Panc1 (cell line): ENCODE measurements at regions not wholly inside any gene's neighbourhood (a gene's known extent, or its start where the extent isn't known, plus 50 kb on each side); places are given as distances from the start of the nearest gene placed in this dataset.

Experiments
- ATAC-seq: fragments of 200-7000 bp; cut with Tn5 transposase; 2 replicates; pipeline ENCODE4 v1.9.1; 2020; ENCODE audit warnings: mild to moderate bottlenecking, moderate library complexity
- BruUV-seq: library from RNA; stranded (reverse); fragments of 400-500 nt; replicated peaks from 2 replicates; lab custom pipeline; 2021; lab: Mats Ljungman, UMichigan
- CTCF ChIA-PET: fragments of 300-600 bp; sonication (Branson Sonifier 250); formaldehyde crosslinking; loops from one replicate; lab custom pipeline; 2022; ENCODE audit warnings: antibody characterized with exemption; lab: Charles Lee
- POLR2A ChIA-PET: fragments of 300-600 bp; sonication (Branson Sonifier 250); formaldehyde crosslinking; loops from one replicate; lab custom pipeline; 2022; ENCODE audit warnings: antibody characterized with exemption; lab: Charles Lee
- DNase-seq: peaks from one replicate; pipeline ENCODE4 v3.0.0-alpha.2; 2010; ENCODE audit warnings: low read depth, low spot score
- H3K27ac ChIP-seq: 2 replicates; pipeline ENCODE4 v1.5.1; 2011; ENCODE audit warnings: mild to moderate bottlenecking, low read length, inconsistent platforms
- H3K27me3 ChIP-seq: fragments of 200-500 bp; sonication (Bioruptor generic); 2 replicates; pipeline ENCODE4 v1.6.0; 2014; ENCODE audit warnings: low read length, inconsistent platforms; ENCODE audit not compliant: control insufficient read depth, insufficient read depth
- H3K36me3 ChIP-seq: fragments of 200-500 bp; sonication (Bioruptor generic); 2 replicates; pipeline ENCODE4 v1.5.1; 2014; ENCODE audit warnings: inconsistent platforms, mild to moderate bottlenecking, low read length, moderate library complexity; ENCODE audit not compliant: control insufficient read depth, insufficient read depth
- H3K4me1 ChIP-seq: 2 replicates; pipeline ENCODE4 v1.5.1; 2011; ENCODE audit warnings: inconsistent platforms, mild to moderate bottlenecking, low read length, moderate library complexity; ENCODE audit not compliant: control insufficient read depth, insufficient read depth
- H3K4me3 ChIP-seq, 2 experiments: 2 replicates each; pipeline ENCODE4 v1.5.1; 2011 to 2012; ENCODE audit warnings: low read depth in 2 of 2, low read length in 2 of 2, mild to moderate bottlenecking in 2 of 2, inconsistent platforms in 1 of 2, moderate library complexity in 1 of 2
- H3K9me3 ChIP-seq: fragments of 200-500 bp; sonication (Bioruptor generic); 2 replicates; pipeline ENCODE4 v1.5.1; 2014; ENCODE audit warnings: low read depth, mild to moderate bottlenecking, inconsistent platforms, low read length, moderate library complexity; ENCODE audit not compliant: control insufficient read depth, insufficient read depth
- CTCF ChIP-seq: fragments of 450-650 bp; IDR thresholded peaks from 2 replicates; pipeline ENCODE4 v1.5.1; 2017; ENCODE audit warnings: mild to moderate bottlenecking
- POLR2AphosphoS5 ChIP-seq: IDR thresholded peaks from 2 replicates; pipeline ENCODE4 v1.6.1; 2012; ENCODE audit warnings: mild to moderate bottlenecking, low read depth, low read length, moderate library complexity
- SIN3A ChIP-seq: IDR thresholded peaks from 2 replicates; pipeline ENCODE4 v1.6.1; 2012; ENCODE audit warnings: low read depth, mild to moderate bottlenecking, low read length, moderate library complexity, borderline replicate concordance; ENCODE audit not compliant: insufficient read depth
- TCF7L2 ChIP-seq: IDR thresholded peaks from 2 replicates; pipeline ENCODE4 v1.6.1; 2011; ENCODE audit warnings: mild to moderate bottlenecking, low read depth, low read length, inconsistent platforms
- in situ Hi-C: cut with HindIII; loops from 2 replicates; pipeline ENCODE4 v1.10.0; 2016; ENCODE audit warnings: low sequenced_read_pairs, low pct_unique_long_range_greater_than_20kb
- intact Hi-C: fragments of 100-400 bp; cut with micrococcal nuclease; formaldehyde crosslinking; loops from one replicate; pipeline ENCODE4 v1.10.0; 2022; ENCODE audit not compliant: unreplicated experiment
- TF ChIP-seq, protein P1 (sequence below), 2 experiments: IDR thresholded peaks; 2 replicates each; pipeline ENCODE4 v1.6.1; 2011 to 2012; ENCODE audit warnings: low read depth in 2 of 2, control low read depth in 1 of 2, low read length in 1 of 2, mild to moderate bottlenecking in 1 of 2, moderate library complexity in 1 of 2; ENCODE audit not compliant: insufficient read depth in 1 of 2

GRCh38 chr5:39631958-39632357, 207.2 kb upstream of the DAB2 start:
- H3K27ac ChIP-seq: no peak overlapping the region
- H3K4me3 ChIP-seq: no peak overlapping the region
- no peak for DNase-seq
- H3K27me3 ChIP-seq: no peaks in the 10 kb centered on the region
- no TSS peak for BruUV-seq
- no peak for ATAC-seq
- no peaks in the 10 kb centered on the region for H3K9me3 ChIP-seq
- intact Hi-C loops: no loop called here
- ChIA-PET CTCF (no interaction called here), POLR2A (no interaction called here)
- no peak for TF ChIP-seq POLR2AphosphoS5
- TF ChIP-seq, protein P1, sequence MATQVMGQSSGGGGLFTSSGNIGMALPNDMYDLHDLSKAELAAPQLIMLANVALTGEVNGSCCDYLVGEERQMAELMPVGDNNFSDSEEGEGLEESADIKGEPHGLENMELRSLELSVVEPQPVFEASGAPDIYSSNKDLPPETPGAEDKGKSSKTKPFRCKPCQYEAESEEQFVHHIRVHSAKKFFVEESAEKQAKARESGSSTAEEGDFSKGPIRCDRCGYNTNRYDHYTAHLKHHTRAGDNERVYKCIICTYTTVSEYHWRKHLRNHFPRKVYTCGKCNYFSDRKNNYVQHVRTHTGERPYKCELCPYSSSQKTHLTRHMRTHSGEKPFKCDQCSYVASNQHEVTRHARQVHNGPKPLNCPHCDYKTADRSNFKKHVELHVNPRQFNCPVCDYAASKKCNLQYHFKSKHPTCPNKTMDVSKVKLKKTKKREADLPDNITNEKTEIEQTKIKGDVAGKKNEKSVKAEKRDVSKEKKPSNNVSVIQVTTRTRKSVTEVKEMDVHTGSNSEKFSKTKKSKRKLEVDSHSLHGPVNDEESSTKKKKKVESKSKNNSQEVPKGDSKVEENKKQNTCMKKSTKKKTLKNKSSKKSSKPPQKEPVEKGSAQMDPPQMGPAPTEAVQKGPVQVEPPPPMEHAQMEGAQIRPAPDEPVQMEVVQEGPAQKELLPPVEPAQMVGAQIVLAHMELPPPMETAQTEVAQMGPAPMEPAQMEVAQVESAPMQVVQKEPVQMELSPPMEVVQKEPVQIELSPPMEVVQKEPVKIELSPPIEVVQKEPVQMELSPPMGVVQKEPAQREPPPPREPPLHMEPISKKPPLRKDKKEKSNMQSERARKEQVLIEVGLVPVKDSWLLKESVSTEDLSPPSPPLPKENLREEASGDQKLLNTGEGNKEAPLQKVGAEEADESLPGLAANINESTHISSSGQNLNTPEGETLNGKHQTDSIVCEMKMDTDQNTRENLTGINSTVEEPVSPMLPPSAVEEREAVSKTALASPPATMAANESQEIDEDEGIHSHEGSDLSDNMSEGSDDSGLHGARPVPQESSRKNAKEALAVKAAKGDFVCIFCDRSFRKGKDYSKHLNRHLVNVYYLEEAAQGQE (IDR thresholded peaks at IDR 0.05; ENCODE audit: insufficient read depth in 1 of 2, low read depth in 2 of 2, low read length in 1 of 2): no peak
- TF ChIP-seq TCF7L2: no peak
- TF ChIP-seq CTCF: no peak
- no peak for TF ChIP-seq SIN3A
- no peaks in the 10 kb centered on the region for H3K4me1 ChIP-seq
- in situ Hi-C loops: no loop called here
- no peaks in the 10 kb centered on the region; the same call in 1 of the 2 replicates for H3K36me3 ChIP-seq

- ChIA-PET CTCF (no interaction called here), POLR2A (no interaction called here)
- TF ChIP-seq SIN3A: no peak
- TF ChIP-seq TCF7L2: no peak
- TF ChIP-seq, protein P1 (IDR thresholded peaks at IDR 0.05; ENCODE audit: insufficient read depth in 1 of 2, low read depth in 2 of 2, low read length in 1 of 2): no peak
- TF ChIP-seq CTCF: no peak
- TF ChIP-seq POLR2AphosphoS5: no peak
- H3K4me3 ChIP-seq: no peak overlapping the region
- H3K27me3 ChIP-seq: no peaks in the 10 kb centered on the region
- ATAC-seq (no peak), DNase-seq (no peak)
- H3K9me3 ChIP-seq: no peaks in the 10 kb centered on the region
- in situ Hi-C loops (no loop called here), intact Hi-C loops (no loop called here)
- no TSS peak for BruUV-seq
- H3K27ac ChIP-seq: no peak overlapping the region
- no peaks in the 10 kb centered on the region for H3K4me1 ChIP-seq
- H3K36me3 ChIP-seq: no peaks in the 10 kb centered on the region
These were observed 205.2 kb upstream of the DAB2 start for GRCh38 chr5:39629946-39630345.
